HT1080 (cell line): ENCODE measurements at regions not wholly inside any gene's neighbourhood (a gene's known extent, or its start where the extent isn't known, plus 50 kb on each side); places are given as distances from the start of the nearest gene placed in this dataset.
"Not testable (repeated sequence)": the region's sequence is repeated elsewhere in the genome, so short reads cannot be mapped to it uniquely, and the experiment has no call there.

Source experiments
- DNase-seq: peaks from one replicate; pipeline ENCODE4 v3.0.0-alpha.2; 2015; ENCODE audit warnings: low read depth

DNA sequence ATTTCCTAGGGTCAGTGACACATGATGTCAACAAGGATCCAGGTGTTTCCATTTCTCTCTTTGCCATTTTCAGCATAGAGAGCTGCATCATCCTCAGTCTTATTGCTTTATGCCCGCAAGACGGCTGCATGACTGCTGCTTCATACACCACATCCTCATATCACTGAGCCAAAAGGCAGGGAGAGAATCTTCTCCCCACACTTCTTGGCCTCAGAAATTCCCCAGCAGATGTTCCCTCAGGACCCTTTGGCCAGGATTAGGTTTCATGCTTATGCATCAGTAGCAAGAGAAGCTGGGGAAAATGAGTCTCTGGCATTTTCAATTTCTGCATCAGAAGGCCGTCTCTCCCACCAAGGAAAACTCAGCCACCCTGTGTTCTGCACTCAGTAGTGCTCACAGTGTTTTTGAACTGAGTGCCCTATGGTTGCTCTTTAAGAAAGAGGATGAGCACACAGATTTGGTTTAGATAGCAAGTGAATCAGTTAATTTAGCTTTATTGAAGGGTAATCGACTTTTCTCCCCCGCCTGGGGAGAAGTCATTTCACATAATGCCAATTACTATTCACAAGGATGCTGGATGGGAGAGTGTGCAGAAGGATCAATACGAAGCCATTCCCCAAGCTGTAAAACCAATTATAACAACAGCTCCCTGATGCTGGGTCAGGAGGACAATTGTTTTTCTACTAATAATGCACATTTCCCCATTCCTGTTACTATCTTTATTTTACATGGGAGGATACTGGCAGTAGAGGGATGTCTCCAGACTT, 360.2 kb downstream of the HHIPL2 start:
- no peak for DNase-seq

DNA sequence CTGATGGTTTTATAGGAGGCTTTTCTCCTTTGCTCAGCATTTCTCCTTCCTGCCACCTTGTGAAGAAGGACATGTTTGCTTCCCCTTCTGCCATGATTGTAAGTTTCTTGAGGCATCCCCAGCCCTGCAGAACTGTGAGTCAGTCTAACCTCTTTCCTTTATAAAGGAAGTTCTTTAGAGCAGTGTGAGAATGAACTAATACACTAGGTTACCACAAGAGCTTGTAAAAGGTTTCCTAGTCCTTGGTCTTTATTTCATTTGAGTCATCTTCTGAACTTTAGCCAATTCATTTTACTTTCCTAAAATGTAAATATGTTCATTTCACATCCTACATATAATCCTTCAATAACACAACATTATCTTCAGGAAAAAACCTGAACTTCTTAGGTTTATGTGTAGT, 365.3 kb downstream of the HHIPL2 start:
- peak; percentile 78 for DNase-seq

DNA sequence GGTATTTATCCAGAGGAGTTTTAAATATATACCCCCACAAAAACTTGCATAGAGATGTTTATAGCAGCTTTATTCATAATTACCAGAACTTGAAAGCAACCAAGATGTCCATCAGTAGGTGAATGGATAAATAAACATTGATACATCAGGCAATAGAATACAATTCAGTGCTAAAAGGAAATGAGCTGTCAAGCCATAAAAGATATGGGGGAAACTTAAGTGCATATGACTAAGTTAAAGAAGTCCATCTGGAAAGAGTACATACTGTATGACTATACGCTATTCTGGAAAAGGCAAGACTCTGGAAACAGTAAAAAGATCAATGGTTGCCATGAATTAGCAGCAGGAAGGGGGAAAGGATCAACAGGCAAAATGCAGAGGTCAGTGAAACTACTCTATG, 366.7 kb downstream of the HHIPL2 start:
- peak; percentile 30 for DNase-seq

DNA sequence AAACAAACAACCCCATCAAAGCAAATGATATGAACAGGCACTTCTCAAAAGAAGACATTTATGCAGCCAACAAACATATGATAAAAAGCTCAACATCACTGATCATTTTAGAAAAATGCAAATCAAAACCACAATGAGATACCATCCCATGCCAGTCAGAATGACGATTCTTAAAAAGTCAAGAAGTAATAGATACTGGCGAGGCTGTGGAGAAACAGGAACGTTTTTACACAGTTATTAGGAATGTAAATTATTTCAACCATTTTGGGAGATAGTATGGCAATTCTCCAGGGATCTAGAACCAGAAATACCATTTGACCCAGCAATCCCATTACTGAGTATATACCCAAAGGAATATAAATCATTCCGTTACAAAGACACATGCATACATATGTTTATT, 370.4 kb downstream of the HHIPL2 start:
- DNase-seq: not testable (repeated sequence)

DNA sequence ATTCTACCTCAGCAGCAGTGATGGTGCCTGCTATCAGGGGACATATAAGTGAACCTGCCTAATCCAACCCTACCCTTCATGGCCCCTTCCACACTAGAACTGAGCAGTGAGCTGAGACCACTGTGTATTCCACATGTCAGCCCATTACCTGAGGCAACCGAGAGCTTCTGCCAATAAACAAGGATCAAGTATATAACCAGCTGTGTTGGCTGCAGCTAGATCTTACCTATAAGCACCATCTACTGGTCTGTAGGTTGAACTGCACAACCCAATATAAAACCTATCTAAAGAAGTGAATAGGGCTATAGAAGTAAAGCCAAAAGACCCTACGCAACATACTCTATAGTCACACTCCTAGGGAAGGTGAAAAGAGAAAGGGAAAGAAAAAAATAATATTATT, 376.9 kb downstream of the HHIPL2 start:
- DNase-seq: peak; percentile 50

DNA sequence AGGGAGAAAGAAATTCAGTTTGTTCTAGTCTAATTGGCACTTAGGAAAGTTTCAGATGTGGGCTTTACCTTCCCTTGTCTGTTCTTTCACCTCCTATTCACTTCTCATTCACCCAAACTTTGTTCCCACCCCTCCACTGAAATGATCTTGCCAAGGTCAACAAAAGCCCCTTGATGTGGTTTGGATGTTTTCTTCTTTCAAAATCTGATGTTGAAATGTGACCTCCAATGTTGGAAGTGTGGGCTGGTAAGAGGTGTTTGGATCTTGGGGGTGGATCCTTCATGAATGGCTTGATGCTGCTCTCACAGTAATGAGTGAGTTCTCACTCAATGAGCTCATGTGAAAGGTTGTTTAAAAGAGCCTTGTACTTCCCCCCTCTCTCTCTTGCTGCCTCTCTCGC, 379.3 kb downstream of the HHIPL2 start:
- peak; percentile 30 for DNase-seq

DNA sequence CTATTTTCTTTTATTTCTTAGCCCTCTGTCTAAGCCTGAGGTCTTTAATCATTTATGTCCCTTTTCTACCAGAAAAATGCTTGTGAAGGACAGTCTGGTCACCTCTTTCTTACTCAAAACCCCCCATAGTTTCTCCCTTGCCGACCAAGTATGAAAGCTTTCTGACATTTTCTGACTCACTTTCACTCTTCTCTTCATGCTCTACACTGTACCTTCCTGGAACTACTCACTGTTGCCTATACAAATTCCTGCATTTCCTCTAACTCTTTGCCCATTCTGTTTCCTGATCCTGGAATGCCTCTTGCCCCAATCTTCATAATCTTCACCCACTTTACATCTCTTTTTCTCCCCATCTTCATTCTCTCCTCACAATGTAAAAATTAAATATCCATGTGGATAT, 380.0 kb downstream of the HHIPL2 start:
- peak; percentile 37 for DNase-seq

DNA sequence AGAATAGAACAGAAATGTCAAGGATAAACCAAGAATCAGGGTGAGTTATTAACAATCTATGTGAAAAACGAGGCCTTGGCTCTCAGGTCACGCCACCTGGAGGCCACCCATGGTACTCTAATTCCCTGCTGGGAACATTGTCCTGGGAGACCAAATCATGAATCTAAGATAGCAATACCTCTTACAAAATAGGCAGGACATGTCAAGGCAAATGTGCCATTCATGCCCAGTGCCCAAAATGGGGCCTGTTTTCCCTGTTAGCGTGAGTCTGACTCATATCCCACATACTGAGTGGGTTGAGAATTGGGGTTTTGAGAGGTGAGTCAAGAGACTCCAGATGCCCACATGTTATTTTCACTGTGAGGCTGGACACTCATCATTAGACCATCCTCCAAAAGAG, 380.8 kb downstream of the HHIPL2 start:
- peak; percentile 97 for DNase-seq

DNA sequence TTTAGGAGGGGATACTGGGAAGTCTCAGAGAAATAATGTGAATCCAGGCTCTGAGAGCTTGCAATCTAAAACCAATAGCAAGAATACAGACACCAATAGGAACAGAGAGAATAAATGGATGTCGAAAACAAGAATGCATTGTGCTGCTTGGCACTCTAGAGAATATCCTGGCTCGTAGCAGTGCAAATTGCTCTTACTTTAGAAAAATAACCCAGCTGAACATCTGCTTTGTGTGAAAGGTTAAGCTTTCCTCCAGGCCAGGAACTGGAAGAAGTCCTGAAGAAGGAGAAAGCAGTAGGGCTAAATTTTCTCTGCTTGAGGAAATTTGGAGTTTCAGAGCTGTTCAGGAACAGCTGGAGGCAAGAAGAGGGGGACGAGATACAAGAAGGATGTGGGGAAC, 382.3 kb downstream of the HHIPL2 start:
- no peak for DNase-seq

DNA sequence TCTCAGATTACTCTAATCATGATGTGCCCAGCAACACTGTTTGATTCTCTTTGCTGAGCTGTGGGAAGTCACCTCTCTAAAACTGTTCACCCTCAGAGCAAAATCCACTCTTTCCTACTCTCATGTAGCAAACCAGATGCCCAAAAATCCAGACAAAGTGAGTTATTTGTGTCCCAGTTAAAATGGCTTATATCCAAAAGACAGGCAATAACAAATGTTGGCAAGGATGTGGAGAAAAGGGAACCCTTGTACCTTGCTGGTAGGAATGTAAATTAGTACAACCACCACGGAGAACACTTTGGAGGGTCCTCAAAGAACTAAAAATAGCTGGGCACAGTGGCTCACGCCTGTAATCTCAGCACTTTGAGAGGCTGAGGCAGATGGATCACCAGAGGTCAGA, 384.0 kb downstream of the HHIPL2 start:
- no peak for DNase-seq

DNA sequence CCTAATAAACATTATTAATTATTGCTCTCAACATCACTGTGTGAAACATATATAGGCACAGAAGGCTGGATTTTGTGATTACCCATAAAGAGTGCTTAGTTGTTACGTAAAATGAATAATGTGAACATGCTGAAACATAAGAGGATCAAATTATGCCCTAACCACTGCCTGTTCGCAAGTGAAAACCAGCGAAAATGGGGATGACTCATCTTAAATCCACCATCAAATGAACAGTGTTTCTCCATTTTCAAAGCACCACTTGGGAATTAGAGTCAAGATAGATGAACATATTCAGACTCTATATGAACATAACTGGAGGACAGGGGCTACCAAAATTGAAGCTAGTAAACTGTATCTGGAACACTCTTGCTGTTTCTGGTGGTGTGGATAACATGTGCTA, 386.2 kb downstream of the HHIPL2 start:
- no peak for DNase-seq

DNA sequence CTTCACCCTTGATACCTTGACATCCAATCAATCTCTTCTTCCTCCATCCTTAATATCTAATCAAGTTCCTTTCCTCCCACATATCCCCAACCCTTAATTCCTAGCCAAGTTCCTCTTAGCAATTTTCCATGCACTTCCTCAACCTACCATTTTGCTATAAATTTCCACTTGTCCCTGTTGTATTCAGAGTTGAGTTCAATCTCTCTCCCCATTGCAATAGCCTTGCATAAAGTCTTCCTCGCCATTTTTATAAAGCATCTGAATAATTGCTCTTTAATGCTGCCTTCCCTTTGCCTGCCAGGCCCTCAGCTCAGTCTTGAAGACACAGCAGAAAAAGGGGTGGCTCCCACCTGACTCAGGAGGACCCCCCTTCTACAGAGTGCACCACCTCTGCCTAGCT, 390.3 kb downstream of the HHIPL2 start:
- no peak for DNase-seq

DNA sequence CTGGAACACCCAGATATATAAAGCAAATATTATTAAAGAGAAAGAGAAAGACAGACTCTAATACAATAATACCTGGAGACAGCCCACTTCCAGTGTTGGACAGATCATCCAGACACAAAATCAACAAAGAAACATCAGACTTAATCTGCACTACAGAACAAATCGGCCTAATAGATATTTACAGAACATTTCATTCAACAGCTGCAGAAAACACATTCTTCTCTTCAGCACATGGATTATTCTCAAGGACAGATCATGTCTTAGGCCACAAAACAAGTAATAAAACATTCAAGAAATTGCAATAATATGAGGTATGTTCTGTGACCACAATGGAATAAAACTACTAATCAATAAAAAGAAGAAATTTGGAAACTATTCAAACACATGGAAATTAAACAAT, 398.3 kb upstream of the DUSP10 start:
- no peak for DNase-seq

DNA sequence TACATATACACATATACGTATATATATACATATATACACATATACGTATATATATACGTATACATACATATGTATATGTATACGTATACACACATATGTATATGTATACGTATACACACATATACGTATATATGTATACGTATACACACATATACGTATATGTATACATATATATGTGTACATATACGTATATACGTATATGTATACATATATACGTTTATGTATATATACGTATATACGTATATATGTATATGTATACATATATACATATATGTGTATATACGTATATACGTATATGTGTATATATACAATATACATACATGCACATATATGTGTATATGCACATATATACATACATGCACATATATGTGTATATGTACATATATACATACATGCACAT, 396.2 kb upstream of the DUSP10 start:
- DNase-seq: no peak

DNA sequence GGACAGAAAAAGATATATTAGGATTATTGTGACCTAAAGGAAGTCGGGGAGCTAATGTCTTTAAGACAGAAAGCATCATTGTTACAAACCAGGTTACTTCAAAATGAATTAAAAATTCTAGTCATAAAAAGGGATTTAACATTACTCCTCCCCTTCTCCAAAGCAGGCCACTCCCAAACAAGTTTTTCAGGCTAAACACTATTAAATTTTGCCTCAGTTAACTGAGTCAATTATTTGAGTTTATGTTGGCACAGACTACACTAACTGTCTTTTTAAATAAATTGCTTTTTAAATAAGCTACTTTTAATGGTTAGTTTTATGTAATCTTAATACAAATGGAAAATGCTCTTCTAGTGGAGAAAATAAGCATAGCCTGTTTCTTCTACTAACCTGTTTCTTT, 395.0 kb upstream of the DUSP10 start:
- no peak for DNase-seq

DNA sequence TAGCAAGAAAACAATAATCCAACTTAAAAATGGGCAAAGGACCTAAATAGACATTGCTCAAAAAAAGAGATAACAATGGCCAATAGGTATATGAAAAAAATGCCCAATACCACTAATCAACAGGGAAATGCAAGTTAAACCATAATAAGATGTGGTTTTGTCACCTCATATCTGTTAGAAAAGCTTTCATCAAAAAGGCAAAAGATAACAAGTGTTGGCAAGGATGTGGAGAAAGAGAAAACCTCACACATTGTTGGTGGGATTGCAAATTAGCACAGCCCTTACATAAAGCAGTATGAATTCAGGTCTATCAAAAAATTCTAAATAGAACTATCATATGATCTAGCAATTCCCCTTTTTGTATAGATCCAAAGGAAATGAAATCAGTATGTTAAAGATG, 387.2 kb upstream of the DUSP10 start:
- no peak for DNase-seq

DNA sequence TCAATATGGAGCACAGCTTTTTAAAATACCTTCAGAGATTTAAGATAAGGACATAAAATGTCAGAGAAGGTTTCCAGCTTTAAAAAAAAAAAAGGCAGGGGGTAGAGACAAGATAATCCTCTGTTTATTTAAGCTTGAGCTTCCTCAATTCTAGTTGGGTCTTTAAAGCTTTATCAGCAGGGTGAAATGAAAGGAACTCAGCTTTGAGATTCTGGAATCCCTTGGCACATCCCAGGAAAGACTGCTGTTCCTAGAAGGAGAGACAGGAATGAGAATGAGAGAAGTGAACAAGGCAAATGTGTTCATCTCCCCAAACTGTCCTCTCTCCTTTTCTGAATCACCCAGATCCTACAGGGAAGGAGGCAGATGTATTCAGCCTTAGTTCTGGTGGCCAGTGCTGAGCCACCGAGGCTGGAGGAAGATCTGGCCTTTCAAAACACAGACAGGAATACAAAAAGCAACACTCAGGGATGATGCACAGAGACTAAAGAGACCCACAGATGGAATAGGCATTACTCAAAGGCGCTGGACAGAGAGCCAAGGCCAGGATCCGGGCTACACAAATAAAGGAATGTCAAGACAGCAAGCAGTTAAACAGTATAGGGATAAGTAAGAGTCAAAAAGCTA, 385.8 kb upstream of the DUSP10 start:
- DNase-seq: peak; percentile 30

DNA sequence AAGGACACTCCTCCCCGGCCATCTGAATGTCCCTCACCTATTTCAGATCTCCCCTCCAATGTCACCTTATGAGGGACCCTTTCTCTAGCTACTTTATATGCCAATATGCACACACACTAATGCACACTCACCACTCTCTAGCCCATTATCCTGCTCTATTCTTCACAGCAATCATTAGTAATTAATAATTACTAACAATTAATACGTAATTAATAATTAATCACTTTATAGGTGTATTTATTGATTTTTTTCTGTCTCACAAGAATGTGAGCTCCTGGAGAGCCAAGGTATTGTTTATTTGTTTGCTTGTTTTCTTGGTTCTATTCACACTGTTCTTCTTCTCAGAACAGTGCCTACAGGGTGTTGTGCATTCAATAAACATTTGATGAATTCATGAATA, 385.2 kb upstream of the DUSP10 start:
- no peak for DNase-seq

DNA sequence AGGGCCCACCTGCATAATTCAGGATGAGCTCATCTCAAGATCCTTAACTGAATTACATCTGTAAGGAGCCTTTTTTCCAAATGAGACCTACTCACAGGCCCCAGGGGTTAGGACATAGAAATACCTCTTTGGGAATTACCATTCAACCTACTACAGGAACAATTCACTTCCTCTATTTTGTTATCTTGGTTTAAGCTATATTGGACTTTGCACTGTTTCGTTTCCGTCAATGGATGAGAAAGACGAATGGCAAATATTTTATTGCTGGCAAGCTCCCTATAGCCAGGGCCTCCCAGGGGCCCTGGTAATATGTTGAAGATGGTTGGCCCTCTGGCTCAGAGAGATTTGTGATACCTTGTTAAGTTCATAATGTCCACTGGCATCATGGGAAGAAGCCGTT, 384.2 kb upstream of the DUSP10 start:
- no peak for DNase-seq

DNA sequence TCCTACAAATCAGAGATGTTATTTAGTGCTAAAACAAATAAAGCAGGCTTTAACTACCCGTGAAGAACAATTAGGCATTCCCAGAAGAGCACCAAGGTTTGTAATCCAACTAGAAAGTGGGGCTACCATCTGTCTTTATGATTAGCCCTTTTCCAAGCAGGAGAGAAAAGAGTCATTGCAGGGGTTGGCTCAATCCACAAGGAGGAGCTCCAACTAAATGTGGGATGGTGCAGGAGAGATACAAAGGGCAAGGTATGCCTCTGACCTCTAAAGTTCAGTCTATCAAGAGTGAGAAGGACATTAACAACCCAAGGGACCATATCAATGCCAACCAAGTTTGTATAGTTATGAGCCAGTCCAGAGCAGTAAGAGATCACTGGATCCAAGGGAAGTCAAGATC, 382.7 kb upstream of the DUSP10 start:
- no peak for DNase-seq

DNA sequence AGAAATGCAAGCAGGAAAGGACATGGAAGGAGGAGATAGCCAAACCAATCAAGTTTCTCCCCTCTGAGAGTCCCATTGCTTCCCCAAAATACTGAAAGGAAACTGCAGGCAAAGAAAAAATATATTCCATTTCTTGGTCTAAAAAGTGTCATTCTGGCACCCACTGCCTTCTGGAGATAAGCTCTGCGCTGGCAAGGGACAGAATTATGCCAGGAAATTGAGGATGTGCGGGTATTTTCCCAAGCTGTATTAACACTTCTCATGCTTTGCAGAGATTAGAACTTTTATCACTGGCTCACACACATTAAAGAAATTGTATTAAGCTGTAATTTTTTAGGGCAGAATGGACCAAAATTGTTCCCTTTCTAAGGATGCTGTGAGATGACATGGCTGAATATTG, 381.2 kb upstream of the DUSP10 start:
- no peak for DNase-seq

DNA sequence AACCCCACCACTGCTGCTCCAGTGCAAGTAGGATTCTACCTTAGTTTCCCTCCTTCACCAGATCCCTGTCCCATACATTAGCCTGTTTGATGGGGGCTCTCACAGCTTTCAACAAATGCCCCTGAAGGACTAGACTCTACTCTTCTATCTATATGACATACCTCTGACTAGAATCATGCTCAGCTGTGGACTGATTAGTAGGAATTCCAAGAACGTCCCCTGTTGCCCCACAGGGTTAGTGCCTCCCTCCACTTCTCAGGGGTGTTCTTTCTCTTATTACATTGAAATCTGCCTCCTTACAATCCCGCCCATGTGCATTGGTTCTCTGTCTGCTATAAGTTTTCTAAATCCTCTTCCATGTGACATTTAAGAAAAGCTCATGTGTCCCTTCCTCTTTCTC, 375.9 kb upstream of the DUSP10 start:
- no peak for DNase-seq

DNA sequence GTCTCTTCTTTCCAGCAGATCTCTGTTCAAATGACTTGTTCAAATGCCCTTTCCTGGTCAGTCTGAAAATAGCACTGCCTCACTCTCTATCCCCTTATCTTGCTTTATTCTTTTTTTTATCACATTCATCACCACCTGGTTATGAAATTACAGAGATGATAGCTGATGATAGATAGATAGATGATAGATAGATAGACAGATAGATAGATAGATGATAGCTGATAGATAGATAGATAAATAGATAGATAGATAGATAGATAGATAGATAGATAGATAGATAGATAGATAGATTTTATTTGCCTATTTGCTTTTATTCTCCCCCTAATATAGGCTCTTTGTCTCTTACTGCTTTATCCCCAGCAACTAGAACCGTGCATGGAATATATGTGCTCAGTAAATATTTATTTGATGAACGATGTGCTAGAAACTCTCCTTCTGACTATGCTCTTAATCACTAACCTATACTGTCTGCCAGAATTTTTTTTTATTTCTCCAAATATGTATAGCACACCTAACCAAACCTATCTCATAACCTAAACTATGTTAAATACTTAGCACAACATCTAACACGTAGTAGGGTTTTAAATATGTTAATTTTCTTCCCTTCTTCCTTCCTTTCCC, 372.8 kb upstream of the DUSP10 start:
- no peak for DNase-seq
